ENCODE measurements at regions not wholly inside any gene's neighbourhood (a gene's known extent, or its start where the extent isn't known, plus 50 kb on each side); places are given as distances from the start of the nearest gene placed in this dataset.

DNA sequence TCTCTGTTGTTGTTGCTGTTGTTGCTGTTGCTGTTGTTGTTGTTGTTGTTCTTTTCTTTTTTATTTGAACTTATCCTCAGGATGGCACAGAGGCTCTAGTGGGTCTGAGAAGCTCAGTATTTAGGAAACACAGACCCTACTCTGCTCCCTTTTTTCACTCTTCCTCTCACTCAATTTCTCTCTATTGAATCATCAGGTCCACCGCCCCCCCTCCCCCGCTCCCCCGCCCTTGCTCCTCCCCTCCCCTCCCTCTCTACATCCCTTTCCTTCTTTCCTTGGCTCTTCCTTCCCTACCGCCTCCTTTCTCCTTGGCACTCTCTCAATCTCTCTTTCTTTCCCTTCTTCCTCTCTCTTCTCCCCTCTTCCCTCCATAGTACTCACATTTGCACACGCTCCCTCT is 218.5 kb upstream of the ZC3H12A start:
- TF ChIP-seq EZH2phosphoT487 (IDR thresholded peaks at IDR 0.05; ENCODE audit: borderline replicate concordance, low read depth) (no peak), ZBTB33 (IDR thresholded peaks at IDR 0.05; ENCODE audit: borderline replicate concordance, low read depth) (no peak), MAX (IDR thresholded peaks at IDR 0.05; ENCODE audit: low read depth) (no peak), TEAD4 (IDR thresholded peaks at IDR 0.05; ENCODE audit: borderline replicate concordance, insufficient read depth) (no peak), POLR2AphosphoS5 (IDR thresholded peaks at IDR 0.05; ENCODE audit: low read depth, low read length) (no peak), USF1 (IDR thresholded peaks at IDR 0.05; ENCODE audit: borderline replicate concordance, low read depth) (no peak), TAF1 (IDR thresholded peaks at IDR 0.05; ENCODE audit: borderline replicate concordance, low read depth, low read length) (no peak), RAD21 (IDR thresholded peaks at IDR 0.05; ENCODE audit: low read length) (no peak), CHD2 (IDR thresholded peaks at IDR 0.05; ENCODE audit: low read length, partially characterized antibody) (no peak), RFX5 (IDR thresholded peaks at IDR 0.05; ENCODE audit: low read length) (no peak)
- TF ChIP-seq, protein P1, sequence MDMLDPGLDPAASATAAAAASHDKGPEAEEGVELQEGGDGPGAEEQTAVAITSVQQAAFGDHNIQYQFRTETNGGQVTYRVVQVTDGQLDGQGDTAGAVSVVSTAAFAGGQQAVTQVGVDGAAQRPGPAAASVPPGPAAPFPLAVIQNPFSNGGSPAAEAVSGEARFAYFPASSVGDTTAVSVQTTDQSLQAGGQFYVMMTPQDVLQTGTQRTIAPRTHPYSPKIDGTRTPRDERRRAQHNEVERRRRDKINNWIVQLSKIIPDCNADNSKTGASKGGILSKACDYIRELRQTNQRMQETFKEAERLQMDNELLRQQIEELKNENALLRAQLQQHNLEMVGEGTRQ (IDR thresholded peaks at IDR 0.05; ENCODE audit: borderline replicate concordance, low read depth, low read length) = no peak
- TF ChIP-seq, protein P2, sequence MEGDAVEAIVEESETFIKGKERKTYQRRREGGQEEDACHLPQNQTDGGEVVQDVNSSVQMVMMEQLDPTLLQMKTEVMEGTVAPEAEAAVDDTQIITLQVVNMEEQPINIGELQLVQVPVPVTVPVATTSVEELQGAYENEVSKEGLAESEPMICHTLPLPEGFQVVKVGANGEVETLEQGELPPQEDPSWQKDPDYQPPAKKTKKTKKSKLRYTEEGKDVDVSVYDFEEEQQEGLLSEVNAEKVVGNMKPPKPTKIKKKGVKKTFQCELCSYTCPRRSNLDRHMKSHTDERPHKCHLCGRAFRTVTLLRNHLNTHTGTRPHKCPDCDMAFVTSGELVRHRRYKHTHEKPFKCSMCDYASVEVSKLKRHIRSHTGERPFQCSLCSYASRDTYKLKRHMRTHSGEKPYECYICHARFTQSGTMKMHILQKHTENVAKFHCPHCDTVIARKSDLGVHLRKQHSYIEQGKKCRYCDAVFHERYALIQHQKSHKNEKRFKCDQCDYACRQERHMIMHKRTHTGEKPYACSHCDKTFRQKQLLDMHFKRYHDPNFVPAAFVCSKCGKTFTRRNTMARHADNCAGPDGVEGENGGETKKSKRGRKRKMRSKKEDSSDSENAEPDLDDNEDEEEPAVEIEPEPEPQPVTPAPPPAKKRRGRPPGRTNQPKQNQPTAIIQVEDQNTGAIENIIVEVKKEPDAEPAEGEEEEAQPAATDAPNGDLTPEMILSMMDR (IDR thresholded peaks at IDR 0.05) = no peak

Data from SK-N-SH (cell line).